Esophagus (tissue), 2 donors: ENCODE measurements at regions not wholly inside any gene's neighbourhood (a gene's known extent, or its start where the extent isn't known, plus 50 kb on each side); places are given as distances from the start of the nearest gene placed in this dataset.

Experiments used
- H3K27ac ChIP-seq, 2 donors: one replicate each; pipeline ENCODE4 v1.5.1; 2013; ENCODE audit warnings: low read depth in 2 of 2, mild to moderate bottlenecking in 2 of 2, inconsistent platforms in 1 of 2, low read length in 1 of 2, moderate library complexity in 1 of 2
- H3K27me3 ChIP-seq, 2 donors: one replicate each; pipeline ENCODE4 v1.6.1; 2013; ENCODE audit warnings: low read length in 2 of 2, control low read depth in 1 of 2, mild to moderate bottlenecking in 1 of 2; ENCODE audit not compliant: insufficient read depth in 2 of 2, control insufficient read depth in 1 of 2
- H3K36me3 ChIP-seq, 2 donors: one replicate each; pipeline ENCODE4 v1.6.1; 2013; ENCODE audit warnings: low read length in 1 of 2; ENCODE audit not compliant: control insufficient read depth in 2 of 2, insufficient read depth in 2 of 2
- H3K4me1 ChIP-seq, 2 donors: one replicate each; pipeline ENCODE4 v1.6.1; 2013; ENCODE audit warnings: low read length in 1 of 2; ENCODE audit not compliant: control insufficient read depth in 2 of 2, insufficient read depth in 2 of 2
- H3K4me3 ChIP-seq, 2 donors: one replicate each; pipeline ENCODE4 v1.5.1; 2013; ENCODE audit warnings: low read length in 2 of 2, mild to moderate bottlenecking in 2 of 2, low read depth in 1 of 2, moderate library complexity in 1 of 2
- H3K9me3 ChIP-seq, 2 donors: one replicate each; pipeline ENCODE4 v1.6.1; 2013; ENCODE audit warnings: mild to moderate bottlenecking in 2 of 2, low read depth in 1 of 2, low read length in 1 of 2, moderate library complexity in 1 of 2; ENCODE audit not compliant: control insufficient read depth in 2 of 2, insufficient read depth in 1 of 2
- whole genome bisulfite sequencing, 2 donors: extraction: QIAGEN DNeasy Blood & Tissue Kit; methylation state at CpG; one replicate each; pipeline ENCODE4 v1.1.7; 2013; 5-methylcytosine and 5-hydroxymethylcytosine counted together
- donor health status: healthy with polysubstance abuse.
- donor health status: Bipolar disorder and iron deficiency.

DNA sequence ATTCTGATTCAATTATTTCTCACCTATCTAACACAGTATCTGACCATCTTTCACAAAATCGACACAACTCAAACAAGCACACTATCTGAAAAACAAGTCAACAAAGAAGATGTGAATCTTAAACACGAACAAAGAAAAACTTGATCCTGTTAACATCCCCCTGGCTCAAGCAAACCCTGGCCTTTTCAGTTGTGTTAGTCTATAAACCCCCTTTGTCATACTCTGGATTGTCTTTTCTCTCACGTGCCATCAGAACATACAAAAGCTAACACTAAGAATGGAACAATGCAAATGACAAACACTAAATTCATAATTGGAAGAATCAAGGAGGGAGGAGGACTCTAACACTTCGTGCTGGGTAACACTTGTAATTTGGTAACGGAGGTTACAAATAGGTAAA lies 168.7 kb downstream of the GASK1B start:
- Histone ChIP-seq H3K27ac (no peak overlapping the region), H3K4me3 (no peak overlapping the region), H3K4me1 (no peaks in the 10 kb centered on the region), H3K27me3 (no peaks in the 10 kb centered on the region), H3K36me3 (no peaks in the 10 kb centered on the region), H3K9me3 (no peaks in the 10 kb centered on the region)
- WGBS, 2 donors = 76 to 77% methylated on average over 5 of the region's 5 CpGs

DNA sequence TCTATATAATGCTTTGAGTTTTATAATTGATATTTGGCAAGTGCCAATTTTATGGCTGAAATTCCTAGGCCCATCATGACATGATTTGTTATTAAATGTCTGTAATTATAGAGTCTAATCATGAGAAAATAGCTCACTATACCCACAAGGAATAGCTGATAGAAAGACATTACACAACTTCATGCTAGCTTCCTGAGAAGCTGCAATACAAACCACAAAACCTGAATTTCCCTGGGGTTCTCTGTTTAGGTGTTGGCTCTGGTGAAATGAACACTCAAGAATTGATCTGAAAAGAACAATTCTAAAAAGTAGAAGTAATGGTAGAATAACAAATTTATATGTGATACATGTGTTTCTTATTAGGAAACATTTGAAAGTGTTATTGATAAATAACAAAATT lies 169.6 kb downstream of the GASK1B start:
- Histone ChIP-seq H3K9me3 (no peaks in the 10 kb centered on the region), H3K27me3 (no peaks in the 10 kb centered on the region), H3K36me3 (no peaks in the 10 kb centered on the region), H3K4me3 (no peak overlapping the region), H3K4me1 (no peaks in the 10 kb centered on the region), H3K27ac (no peak overlapping the region)

DNA sequence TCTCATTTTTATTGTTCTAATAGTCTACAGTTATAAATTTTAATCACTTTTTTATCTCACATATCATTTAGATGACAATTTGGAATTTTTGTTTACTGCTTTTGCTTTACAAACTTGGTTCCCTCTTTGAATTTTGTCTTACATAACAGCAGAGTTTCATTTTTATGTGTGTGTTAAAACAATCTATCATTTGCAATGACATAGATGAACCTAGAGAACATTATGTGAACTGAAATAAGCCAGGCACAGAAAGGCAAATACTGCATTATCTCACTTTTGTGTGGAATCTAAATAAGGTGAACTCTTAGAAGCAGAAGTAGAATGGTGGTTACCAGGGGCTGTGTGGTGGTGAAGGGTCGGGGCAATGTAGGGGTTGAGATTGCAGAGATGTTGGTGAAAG lies 170.7 kb downstream of the GASK1B start:
- Histone ChIP-seq H3K9me3 (no peaks in the 10 kb centered on the region), H3K4me3 (no peak overlapping the region), H3K36me3 (no peaks in the 10 kb centered on the region), H3K27me3 (no peaks in the 10 kb centered on the region), H3K27ac (no peak overlapping the region), H3K4me1 (no peaks in the 10 kb centered on the region)
- WGBS, 2 donors = 76 to 79% methylated on average over 1 of the region's 1 CpG

DNA sequence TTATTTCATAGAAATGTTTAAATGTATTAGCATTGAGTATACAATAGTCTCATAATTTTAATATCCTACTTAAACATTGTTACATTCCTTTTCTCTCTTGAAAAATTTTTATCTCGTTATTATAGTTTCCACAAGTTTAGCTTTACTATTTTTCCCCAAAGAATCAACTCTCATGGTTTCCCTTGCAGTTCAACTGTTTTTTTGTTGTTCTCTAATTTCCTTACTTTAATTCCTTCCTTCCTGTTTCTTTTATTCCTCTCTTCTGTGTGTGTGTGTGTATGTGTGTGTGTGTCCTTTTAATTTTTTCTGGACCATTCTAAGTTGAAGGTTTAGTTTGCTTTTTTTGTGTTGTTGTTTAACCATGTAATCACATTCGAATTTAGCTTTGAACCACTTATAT lies 171.1 kb downstream of the GASK1B start:
- H3K9me3 ChIP-seq = no peaks in the 10 kb centered on the region
- no peaks in the 10 kb centered on the region for H3K4me1 ChIP-seq
- H3K36me3 ChIP-seq = no peaks in the 10 kb centered on the region
- H3K27me3 ChIP-seq = no peaks in the 10 kb centered on the region
- H3K27ac ChIP-seq = no peak overlapping the region
- H3K4me3 ChIP-seq = no peak overlapping the region
- 58 to 63% methylated on average over 2 of the region's 2 CpGs for WGBS, 2 donors

DNA sequence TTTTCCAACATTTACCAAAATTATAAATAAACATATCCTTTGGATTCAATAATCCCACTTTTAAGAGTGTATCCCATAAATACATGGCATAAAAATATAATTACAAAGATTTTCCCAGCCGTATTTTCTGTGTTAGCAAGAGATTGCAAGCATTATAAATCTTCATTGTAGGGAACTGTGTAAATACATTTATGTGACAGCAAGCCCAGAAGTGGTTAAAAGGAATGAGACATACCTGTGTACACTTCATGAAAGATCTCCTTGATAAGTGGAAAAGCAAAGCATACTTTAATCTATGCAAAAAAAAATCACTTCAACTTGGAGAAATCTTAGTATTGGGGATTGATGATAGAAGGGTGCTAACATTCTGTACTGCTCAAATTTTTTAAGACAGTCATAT lies 173.1 kb downstream of the GASK1B start:
- Histone ChIP-seq H3K27me3 (no peaks in the 10 kb centered on the region), H3K36me3 (no peaks in the 10 kb centered on the region), H3K27ac (no peak overlapping the region), H3K4me1 (no peaks in the 10 kb centered on the region), H3K4me3 (no peak overlapping the region), H3K9me3 (no peaks in the 10 kb centered on the region)
- 71 to 73% methylated on average over 1 of the region's 1 CpG for WGBS, 2 donors

DNA sequence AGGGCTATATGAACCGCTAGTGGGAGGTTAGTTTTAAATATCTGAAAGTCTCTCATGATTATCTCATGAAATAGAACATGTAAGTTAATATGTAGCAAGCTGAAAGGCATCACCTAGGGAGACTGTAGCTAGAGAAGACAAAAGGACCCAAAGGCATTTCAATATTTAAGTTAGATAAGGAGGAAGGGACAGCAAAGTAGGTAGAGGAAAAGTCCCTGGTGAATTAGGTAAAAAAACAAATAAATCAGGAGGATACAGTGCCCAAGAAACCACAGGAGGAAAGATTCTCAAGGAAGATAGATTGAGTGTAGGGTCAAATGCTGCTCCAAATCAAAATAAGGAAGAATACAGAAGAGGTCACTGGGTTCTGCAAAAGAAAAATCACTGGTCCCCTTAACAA lies 175.5 kb downstream of the GASK1B start:
- Histone ChIP-seq H3K36me3 (no peaks in the 10 kb centered on the region), H3K9me3 (no peaks in the 10 kb centered on the region), H3K4me3 (no peak overlapping the region), H3K4me1 (no peaks in the 10 kb centered on the region), H3K27me3 (no peaks in the 10 kb centered on the region), H3K27ac (no peak overlapping the region)
- WGBS, 2 donors = 83 to 89% methylated on average over 1 of the region's 1 CpG

DNA sequence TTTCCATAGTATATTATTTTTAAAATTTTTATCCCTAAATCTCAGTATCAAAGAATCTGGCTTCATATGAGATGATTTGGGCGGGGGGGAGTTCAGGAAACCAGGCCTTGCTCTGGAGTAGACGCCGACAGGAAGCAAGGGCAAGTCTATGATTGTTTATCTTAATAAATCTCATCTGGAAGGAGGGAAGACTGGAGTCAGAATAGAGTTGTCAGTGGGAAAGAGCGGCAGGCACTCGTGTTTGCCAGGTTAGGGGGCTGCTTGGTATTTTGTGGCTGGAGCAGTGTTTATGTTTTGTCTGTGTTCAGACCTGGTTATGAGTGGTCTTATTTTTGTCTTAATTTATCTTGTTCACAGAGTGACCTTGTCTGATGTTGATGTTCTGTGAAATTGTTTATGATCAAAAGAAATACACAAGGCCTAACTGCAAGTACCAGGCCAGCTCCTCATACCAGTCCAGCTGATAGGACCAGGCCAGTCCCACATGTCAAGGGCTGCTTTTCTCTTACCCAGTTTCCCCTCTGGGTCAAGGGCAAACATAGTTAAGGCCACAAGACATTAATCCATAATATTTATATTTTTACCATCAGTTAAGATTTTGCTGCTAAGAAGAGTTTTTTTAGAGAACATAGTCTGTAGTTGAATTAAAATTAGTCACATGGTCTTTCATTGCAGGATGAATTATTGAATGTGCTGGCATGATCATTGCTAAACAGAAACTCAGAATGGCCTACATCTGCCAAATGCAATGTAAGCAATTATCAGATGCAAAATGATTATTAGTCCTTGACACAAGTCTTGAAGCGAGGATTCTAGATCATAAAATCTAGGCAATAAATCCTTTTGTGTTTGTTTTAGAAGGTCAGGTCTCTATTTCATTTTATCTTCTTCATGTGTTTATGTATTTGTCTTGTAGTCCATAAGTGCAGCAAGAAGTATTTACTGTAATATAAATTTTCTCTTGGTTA lies 176.5 kb downstream of the GASK1B start:
- Histone ChIP-seq H3K27ac (no peak overlapping the region), H3K36me3 (no peaks in the 10 kb centered on the region), H3K27me3 (no peaks in the 10 kb centered on the region), H3K4me3 (no peak overlapping the region), H3K4me1 (no peaks in the 10 kb centered on the region), H3K9me3 (no peaks in the 10 kb centered on the region)
- 66 to 69% methylated on average over 6 of the region's 6 CpGs for WGBS, 2 donors

DNA sequence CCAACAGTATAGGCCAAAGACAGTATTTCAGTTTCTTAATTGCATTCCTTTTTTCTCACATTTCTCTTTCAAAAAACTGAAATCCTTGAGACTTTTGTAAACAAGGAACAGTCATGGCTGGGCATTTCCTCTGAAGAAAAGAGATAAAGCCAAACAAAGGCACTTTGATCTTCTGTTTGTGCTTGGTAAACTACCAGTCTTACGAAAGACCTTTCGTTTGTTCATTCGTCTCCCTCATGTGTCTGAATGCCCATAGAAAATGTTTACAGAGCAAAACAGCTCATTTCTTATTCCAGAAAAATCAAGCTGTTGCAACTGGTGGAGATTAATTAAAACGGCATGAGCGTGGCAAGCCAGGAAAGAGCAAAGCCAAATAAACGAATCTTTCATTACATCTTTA lies 178.0 kb downstream of the GASK1B start:
- 37 to 39% methylated on average over 6 of the region's 6 CpGs for WGBS, 2 donors

DNA sequence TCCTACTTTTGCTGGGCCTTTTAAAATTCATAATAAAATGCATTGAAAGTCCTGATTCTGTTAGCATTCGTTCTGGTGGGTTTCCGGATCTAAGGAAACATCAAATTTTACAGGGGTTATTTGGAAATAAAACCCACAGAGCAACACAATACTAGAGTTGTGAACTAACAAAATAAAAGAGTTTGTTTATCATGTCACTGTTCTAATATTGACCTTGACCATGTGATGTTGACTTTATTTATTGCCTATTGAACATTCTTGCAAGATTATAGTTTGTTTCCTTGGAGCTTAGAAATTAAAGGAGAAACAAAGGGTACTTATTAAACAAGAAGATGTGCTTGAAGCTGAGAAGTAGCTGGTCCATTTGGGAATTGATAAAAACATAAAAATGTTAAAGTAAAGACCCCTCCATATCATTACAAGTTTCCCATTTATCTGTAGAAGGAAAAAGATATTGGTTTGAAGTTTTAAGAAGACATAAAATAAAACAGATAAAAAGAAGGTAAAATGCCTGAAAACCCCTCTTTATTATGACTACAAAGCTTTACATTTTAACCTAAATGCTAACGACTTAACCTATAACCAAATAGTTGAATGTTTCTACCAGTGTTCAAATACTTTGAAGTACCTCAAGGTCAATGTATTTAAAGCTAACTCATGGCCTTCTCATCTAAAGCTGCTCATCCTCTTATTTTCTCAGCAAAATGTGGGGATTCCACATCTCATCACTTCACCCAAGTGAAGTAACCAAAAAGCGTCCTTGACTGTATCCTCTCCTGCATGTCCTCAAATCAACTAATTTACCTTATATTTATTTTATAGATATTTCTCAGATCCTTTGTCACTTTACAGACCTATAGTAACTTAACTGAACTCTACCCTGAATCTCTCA lies 179.6 kb downstream of the GASK1B start:
- H3K27me3 ChIP-seq = no peaks in the 10 kb centered on the region
- H3K36me3 ChIP-seq = no peaks in the 10 kb centered on the region
- WGBS, 2 donors = 80 to 86% methylated on average over 4 of the region's 4 CpGs
- H3K4me1 ChIP-seq = no peaks in the 10 kb centered on the region
- no peaks in the 10 kb centered on the region for H3K9me3 ChIP-seq
- no peak overlapping the region for H3K27ac ChIP-seq
- no peak overlapping the region for H3K4me3 ChIP-seq

More for the DNA sequence above, 178.0 kb downstream of the GASK1B start:
- no peaks in the 10 kb centered on the region for H3K36me3 ChIP-seq
- H3K27ac ChIP-seq = no peak overlapping the region
- H3K4me3 ChIP-seq = no peak overlapping the region
- H3K9me3 ChIP-seq = no peaks in the 10 kb centered on the region
- no peaks in the 10 kb centered on the region for H3K27me3 ChIP-seq
- no peaks in the 10 kb centered on the region for H3K4me1 ChIP-seq
